GM23338 (cell line): ENCODE measurements at regions not wholly inside any gene's neighbourhood (a gene's known extent, or its start where the extent isn't known, plus 50 kb on each side); places are given as distances from the start of the nearest gene placed in this dataset.

Experiments
- CREB1 ChIP-seq: fragments of 250-450 bp; sonication (Bioruptor Pico); IDR thresholded peaks from 2 replicates; pipeline ENCODE4 v1.5.0; 2020; ENCODE audit warnings: low read depth, mild to moderate bottlenecking, moderate library complexity
- POLR2AphosphoS5 ChIP-seq: IDR thresholded peaks from 2 replicates; pipeline ENCODE4 v1.6.1; 2016; ENCODE audit warnings: antibody characterized with exemption, low read depth
- TF ChIP-seq, protein P1 (sequence below), 2 experiments: fragments of 200-600 bp in 1 of 2; sonication (generic) in 1 of 2; conservative IDR thresholded peaks; 2 replicates each; pipeline versions ENCODE4 v1.5.1 to v1.6.1; 2016 to 2017; ENCODE audit warnings: antibody characterized with exemption in 2 of 2, low read depth in 2 of 2, mild to moderate bottlenecking in 2 of 2, moderate library complexity in 1 of 2

DNA sequence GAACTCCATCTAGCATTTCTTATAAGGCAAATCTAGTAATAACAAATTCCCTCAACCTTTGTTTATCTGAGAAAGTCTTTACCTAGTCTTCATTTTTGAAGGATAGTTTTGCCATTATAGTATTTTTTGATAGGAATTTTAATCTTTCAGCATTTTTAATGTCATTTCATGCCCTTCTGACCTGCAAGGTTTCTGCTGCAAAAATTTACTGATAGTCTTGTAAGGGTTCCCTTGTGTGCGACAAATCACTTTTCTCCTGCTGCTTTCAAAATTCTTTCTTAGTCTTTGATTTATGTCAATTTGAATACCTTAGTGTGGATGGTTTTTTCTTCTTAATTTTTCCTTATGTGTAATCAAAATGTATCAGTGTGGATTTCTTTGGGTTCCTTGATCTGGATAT is 297.5 kb upstream of the FAM78B start:
- no peak for TF ChIP-seq CREB1 (CRISPR knock-in tag)
- TF ChIP-seq, protein P1, sequence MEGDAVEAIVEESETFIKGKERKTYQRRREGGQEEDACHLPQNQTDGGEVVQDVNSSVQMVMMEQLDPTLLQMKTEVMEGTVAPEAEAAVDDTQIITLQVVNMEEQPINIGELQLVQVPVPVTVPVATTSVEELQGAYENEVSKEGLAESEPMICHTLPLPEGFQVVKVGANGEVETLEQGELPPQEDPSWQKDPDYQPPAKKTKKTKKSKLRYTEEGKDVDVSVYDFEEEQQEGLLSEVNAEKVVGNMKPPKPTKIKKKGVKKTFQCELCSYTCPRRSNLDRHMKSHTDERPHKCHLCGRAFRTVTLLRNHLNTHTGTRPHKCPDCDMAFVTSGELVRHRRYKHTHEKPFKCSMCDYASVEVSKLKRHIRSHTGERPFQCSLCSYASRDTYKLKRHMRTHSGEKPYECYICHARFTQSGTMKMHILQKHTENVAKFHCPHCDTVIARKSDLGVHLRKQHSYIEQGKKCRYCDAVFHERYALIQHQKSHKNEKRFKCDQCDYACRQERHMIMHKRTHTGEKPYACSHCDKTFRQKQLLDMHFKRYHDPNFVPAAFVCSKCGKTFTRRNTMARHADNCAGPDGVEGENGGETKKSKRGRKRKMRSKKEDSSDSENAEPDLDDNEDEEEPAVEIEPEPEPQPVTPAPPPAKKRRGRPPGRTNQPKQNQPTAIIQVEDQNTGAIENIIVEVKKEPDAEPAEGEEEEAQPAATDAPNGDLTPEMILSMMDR (conservative IDR thresholded peaks at IDR 0.05; ENCODE audit: low read depth in 2 of 2): no peak
- TF ChIP-seq POLR2AphosphoS5: no peak
